BLaER1 (cell line): ENCODE measurements at regions not wholly inside any gene's neighbourhood (a gene's known extent, or its start where the extent isn't known, plus 50 kb on each side); places are given as distances from the start of the nearest gene placed in this dataset.
"Not testable (repeated sequence)": the region's sequence is repeated elsewhere in the genome, so short reads cannot be mapped to it uniquely, and the experiment has no call there.

Experiments used
- H3K27ac ChIP-seq: shearing (Covaris generic); formaldehyde crosslinking; 2 replicates; pipeline ENCODE4 v1.8.1; 2022
- H3K27me3 ChIP-seq: shearing (Covaris generic); formaldehyde crosslinking; 2 replicates; pipeline ENCODE4 v1.8.1; 2022
- H3K36me3 ChIP-seq: shearing (Covaris generic); formaldehyde crosslinking; 2 replicates; pipeline ENCODE4 v1.8.1; 2022
- H3K4me1 ChIP-seq: shearing (Covaris generic); formaldehyde crosslinking; 2 replicates; pipeline ENCODE4 v1.8.1; 2022
- H3K4me2 ChIP-seq: shearing (Covaris generic); formaldehyde crosslinking; 2 replicates; pipeline ENCODE4 v1.8.1; 2022
- H3K4me3 ChIP-seq: shearing (Covaris generic); formaldehyde crosslinking; 2 replicates; pipeline ENCODE4 v1.8.1; 2022
- H3K9ac ChIP-seq: shearing (Covaris generic); formaldehyde crosslinking; 2 replicates; pipeline ENCODE4 v1.8.1; 2022
- H3K9me3 ChIP-seq: shearing (Covaris generic); formaldehyde crosslinking; 2 replicates; pipeline ENCODE4 v1.8.1; 2022
- H4K20me1 ChIP-seq: shearing (Covaris generic); formaldehyde crosslinking; 2 replicates; pipeline ENCODE4 v1.8.1; 2022
- Cebpa-rat ChIP-seq: shearing (Covaris generic); IDR thresholded peaks from 2 replicates; pipeline ENCODE4 v1.8.1; 2022

GRCh38 chr4:128440923-128441322 lies 153.3 kb upstream of the PGRMC2 start:
- H3K4me3 ChIP-seq, result no peak overlapping the region
- H3K4me1 ChIP-seq, result no peaks in the 10 kb centered on the region
- H3K9me3 ChIP-seq, result peaks cover 56% of the 10 kb centered on the region
- H3K9ac ChIP-seq, result no peak overlapping the region
- H3K27ac ChIP-seq, result no peak overlapping the region
- no peak overlapping the region for H3K4me2 ChIP-seq
- H3K36me3 ChIP-seq, result peaks cover 7% of the 10 kb centered on the region; the same call in 1 of the 2 replicates
- no peak for TF ChIP-seq Cebpa-rat
- H4K20me1 ChIP-seq, result no peaks in the 10 kb centered on the region
- no peaks in the 10 kb centered on the region for H3K27me3 ChIP-seq

GRCh38 chr4:128437023-128437422 lies 149.4 kb upstream of the PGRMC2 start:
- not testable (repeated sequence) for H3K27me3 ChIP-seq, H3K4me1 ChIP-seq
- peaks cover 33% of the 10 kb centered on the region for H3K9me3 ChIP-seq

GRCh38 chr4:128429023-128429613 lies 141.5 kb upstream of the PGRMC2 start:
- H4K20me1 ChIP-seq, H3K27ac ChIP-seq, H3K9ac ChIP-seq, H3K4me1 ChIP-seq, H3K36me3 ChIP-seq, H3K4me2 ChIP-seq, H3K9me3 ChIP-seq, H3K27me3 ChIP-seq, H3K4me3 ChIP-seq: not testable (repeated sequence)

More at GRCh38 chr4:128437023-128437422, 149.4 kb upstream of the PGRMC2 start:
- not testable (repeated sequence) for H4K20me1 ChIP-seq, H3K9ac ChIP-seq, H3K4me2 ChIP-seq, H3K4me3 ChIP-seq, H3K36me3 ChIP-seq, H3K27ac ChIP-seq

GRCh38 chr4:128428397-128428796 lies 140.8 kb upstream of the PGRMC2 start:
- H3K9ac ChIP-seq, result no peak overlapping the region
- no peak for TF ChIP-seq Cebpa-rat
- no peaks in the 10 kb centered on the region for H3K27me3 ChIP-seq
- H3K36me3 ChIP-seq, result no peaks in the 10 kb centered on the region
- H3K27ac ChIP-seq, result no peak overlapping the region
- no peak overlapping the region for H3K4me3 ChIP-seq
- no peaks in the 10 kb centered on the region for H3K4me1 ChIP-seq
- H3K4me2 ChIP-seq, result no peak overlapping the region
- H4K20me1 ChIP-seq, result no peaks in the 10 kb centered on the region
- H3K9me3 ChIP-seq, result 0 out of 2 replicates have a peak, but pooled peaks cover 7% of the 10 kb centered on the region

GRCh38 chr4:128427832-128428366 lies 140.3 kb upstream of the PGRMC2 start:
- no peak overlapping the region for H3K4me2 ChIP-seq
- H3K27ac ChIP-seq, result no peak overlapping the region

GRCh38 chr4:128424527-128425497 lies 137.2 kb upstream of the PGRMC2 start:
- Histone ChIP-seq H3K4me1 (no peaks in the 10 kb centered on the region), H3K27ac (no peak overlapping the region), H3K27me3 (no peaks in the 10 kb centered on the region), H4K20me1 (no peaks in the 10 kb centered on the region), H3K36me3 (no peaks in the 10 kb centered on the region), H3K4me3 (no peak overlapping the region), H3K9me3 (0 out of 2 replicates have a peak, but pooled peaks cover 7% of the 10 kb centered on the region), H3K4me2 (no peak overlapping the region), H3K9ac (no peak overlapping the region)
- no peak for TF ChIP-seq Cebpa-rat

More at GRCh38 chr4:128427832-128428366, 140.3 kb upstream of the PGRMC2 start:
- H3K4me1 ChIP-seq, result no peaks in the 10 kb centered on the region
- no peak overlapping the region for H3K9ac ChIP-seq
- no peak overlapping the region for H3K4me3 ChIP-seq
- no peaks in the 10 kb centered on the region for H3K27me3 ChIP-seq
- no peak for TF ChIP-seq Cebpa-rat
- H4K20me1 ChIP-seq, result no peaks in the 10 kb centered on the region
- no peaks in the 10 kb centered on the region for H3K36me3 ChIP-seq
- H3K9me3 ChIP-seq, result 0 out of 2 replicates have a peak, but pooled peaks cover 7% of the 10 kb centered on the region

GRCh38 chr4:128422296-128422695 lies 134.7 kb upstream of the PGRMC2 start:
- H3K36me3 ChIP-seq, H3K9me3 ChIP-seq, H3K27ac ChIP-seq, H4K20me1 ChIP-seq, H3K4me1 ChIP-seq, H3K9ac ChIP-seq, H3K4me3 ChIP-seq, H3K27me3 ChIP-seq, H3K4me2 ChIP-seq: not testable (repeated sequence)

- Histone ChIP-seq H3K9me3 (no peaks in the 10 kb centered on the region), H3K4me3 (no peak overlapping the region), H3K27ac (no peak overlapping the region), H3K9ac (no peak overlapping the region), H3K4me2 (no peak overlapping the region), H3K27me3 (no peaks in the 10 kb centered on the region), H3K4me1 (no peaks in the 10 kb centered on the region), H3K36me3 (no peaks in the 10 kb centered on the region), H4K20me1 (no peaks in the 10 kb centered on the region)
- no peak for TF ChIP-seq Cebpa-rat
Observed at GRCh38 chr4:128416921-128417320, 129.3 kb upstream of the PGRMC2 start.

- no peak overlapping the region for H3K27ac ChIP-seq
- H3K4me3 ChIP-seq, result no peak overlapping the region
- H3K9me3 ChIP-seq, result no peaks in the 10 kb centered on the region
- H3K36me3 ChIP-seq, result no peaks in the 10 kb centered on the region
- no peak overlapping the region for H3K9ac ChIP-seq
- TF ChIP-seq Cebpa-rat, result no peak
- no peaks in the 10 kb centered on the region for H3K27me3 ChIP-seq
- H3K4me2 ChIP-seq, result no peak overlapping the region
- H4K20me1 ChIP-seq, result no peaks in the 10 kb centered on the region
- H3K4me1 ChIP-seq, result no peaks in the 10 kb centered on the region
Observed at GRCh38 chr4:128410037-128410436, 122.4 kb upstream of the PGRMC2 start.

- Histone ChIP-seq H3K4me1 (no peaks in the 10 kb centered on the region), H3K27ac (no peak overlapping the region), H3K4me3 (no peak overlapping the region), H4K20me1 (no peaks in the 10 kb centered on the region), H3K36me3 (no peaks in the 10 kb centered on the region), H3K27me3 (no peaks in the 10 kb centered on the region), H3K9ac (no peak overlapping the region), H3K4me2 (no peak overlapping the region), H3K9me3 (peaks cover 9% of the 10 kb centered on the region)
- TF ChIP-seq Cebpa-rat, result no peak
Observed at GRCh38 chr4:128403586-128403985, 116.0 kb upstream of the PGRMC2 start.
